SIG-M5 treated with dmso at 0.1 percent for 504 hours (cell line): ENCODE measurements at regions not wholly inside any gene's neighbourhood (a gene's known extent, or its start where the extent isn't known, plus 50 kb on each side); places are given as distances from the start of the nearest gene placed in this dataset.

Experiments used
- DNase-seq: peaks from one replicate; lab custom pipeline; 2025; ENCODE audit not compliant: unreplicated experiment; lab: John Stamatoyannopoulos, UW

DNA sequence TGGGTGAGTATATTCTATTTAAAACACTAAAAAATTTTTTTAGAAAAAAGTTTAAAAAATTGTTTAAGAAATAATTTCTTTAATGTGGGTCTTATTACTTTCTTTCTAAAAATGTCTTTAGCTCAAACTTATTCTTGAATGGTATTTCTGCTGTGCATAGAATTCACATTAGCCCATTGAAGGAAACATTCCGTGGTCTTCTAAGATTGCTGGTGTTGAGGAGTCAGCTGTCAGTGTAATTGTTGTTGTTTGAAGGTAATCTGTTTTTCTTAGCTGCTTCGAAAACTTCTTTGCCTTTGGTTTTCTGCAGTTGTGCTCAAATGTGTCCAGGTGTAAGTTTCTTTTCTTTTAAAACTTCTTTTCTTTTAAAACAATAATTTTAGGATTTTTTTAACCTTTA, 85.4 kb upstream of the KLF12 start:
- no peak for DNase-seq

GRCh38 chr13:74218291-74218690, 84.1 kb upstream of the KLF12 start:
- DNase-seq: no peak

DNA sequence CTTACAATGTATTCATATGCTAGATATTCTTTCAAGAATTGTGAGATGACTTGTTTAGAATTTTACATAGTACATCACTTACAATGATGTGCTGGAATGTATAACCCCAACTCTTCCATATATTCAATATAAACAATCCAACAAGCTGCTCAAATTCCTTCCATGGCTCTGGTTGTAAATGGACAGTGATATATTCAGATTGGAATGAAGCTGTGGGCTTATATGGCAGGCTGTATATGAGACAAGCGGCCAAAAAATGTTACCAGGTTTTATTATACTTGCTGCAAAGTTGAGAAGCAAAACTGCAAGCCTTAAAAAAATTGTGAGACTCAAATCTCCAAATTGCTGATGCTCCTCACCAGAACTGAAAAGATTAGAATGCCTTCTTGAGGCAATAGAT, 83.6 kb upstream of the KLF12 start:
- no peak for DNase-seq

GRCh38 chr13:74215420-74215819, 81.2 kb upstream of the KLF12 start:
- DNase-seq: no peak

DNA sequence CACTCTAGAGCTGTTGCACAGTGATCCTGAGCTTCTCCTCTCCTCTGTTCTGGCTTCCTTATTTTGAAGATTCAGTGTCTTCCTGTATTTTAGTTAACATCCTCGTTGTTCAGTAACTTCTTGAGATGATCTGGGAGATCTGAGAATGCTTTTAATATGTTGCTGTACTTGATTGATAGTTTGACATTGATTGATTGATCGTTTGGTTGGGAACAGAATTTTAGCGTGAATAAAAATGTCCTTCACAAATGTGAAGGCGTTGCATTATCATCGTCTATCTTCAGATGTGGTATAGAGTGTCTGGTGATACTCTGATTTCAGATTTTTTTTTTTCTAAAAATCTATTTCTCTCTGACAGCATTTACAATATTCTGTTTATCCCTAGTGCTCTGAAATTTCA, 80.1 kb upstream of the KLF12 start:
- no peak for DNase-seq

DNA sequence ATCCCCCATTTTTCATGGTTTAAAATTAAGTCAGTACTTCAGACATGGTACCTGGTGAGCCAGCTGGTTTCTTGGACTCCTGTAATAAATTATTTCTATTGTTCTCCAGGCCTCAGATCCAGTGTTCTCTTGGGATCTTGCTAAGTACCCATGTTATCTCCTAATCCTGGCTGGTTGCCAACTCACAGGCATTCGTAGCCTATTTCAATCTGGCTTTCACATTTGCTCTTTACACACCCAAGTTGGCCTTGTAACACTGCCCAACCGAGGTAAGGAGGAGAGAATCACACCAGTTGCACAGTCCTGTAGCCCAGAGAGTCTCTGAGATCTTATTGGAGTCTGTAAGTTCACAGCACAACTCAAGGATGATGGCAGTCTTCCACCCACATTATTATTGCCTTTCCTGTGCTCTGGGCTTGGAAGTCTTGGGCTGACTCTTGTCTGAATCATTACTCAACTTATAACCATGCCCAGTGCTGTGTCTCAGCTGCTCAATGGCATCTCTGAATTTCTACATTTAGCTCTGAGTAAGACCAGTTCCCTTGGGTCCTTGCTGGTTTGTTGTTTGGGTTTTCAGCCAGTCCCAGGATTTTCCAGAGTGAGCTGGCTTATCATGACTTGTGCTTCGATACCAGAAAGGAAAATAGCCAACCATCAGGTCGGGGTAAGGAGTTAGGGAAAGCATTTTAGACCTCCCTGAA, 76.6 kb upstream of the KLF12 start:
- DNase-seq: no peak

DNA sequence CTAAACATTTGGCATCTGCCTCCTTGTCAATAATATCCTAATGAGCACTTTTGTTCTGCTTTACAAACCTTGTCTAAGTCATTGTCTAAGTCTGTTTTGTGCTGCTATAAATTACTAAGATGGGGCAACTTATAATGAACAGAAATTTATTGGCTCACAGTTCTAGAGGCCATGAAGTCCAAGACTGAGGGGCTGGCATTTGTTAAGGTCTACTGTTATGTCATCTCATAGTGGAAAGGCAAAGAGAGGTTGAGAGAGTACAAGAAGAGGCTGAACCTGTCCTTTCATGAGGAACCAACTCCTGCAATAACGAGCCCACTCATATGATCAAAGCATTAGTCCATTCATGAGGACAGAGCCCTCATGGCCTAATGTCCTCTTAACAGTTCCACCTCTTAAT, 72.7 kb upstream of the KLF12 start:
- no peak for DNase-seq

DNA sequence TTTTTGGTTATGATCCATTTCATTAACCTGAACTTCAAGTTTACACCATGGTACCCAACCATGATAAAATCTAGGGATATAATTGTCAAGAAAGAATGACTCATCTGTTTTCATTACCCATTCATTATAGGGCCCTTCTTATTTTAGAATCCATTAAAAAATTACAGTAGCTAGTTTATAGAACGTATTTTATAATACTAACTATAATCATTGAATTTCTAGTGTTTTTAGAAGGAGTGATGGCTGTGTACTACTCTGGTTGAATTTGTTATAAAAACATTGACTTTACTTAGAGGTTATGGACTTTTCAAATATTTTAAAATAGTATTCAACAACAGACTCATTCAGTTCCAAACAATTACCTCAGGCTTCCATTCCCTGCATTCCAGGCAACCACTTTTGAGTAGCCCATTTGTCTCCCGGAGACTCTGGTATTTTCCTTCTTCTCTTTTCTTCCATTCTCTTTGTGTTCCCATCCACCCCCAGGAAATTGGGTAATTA, 71.9 kb upstream of the KLF12 start:
- DNase-seq: no peak

GRCh38 chr13:74205313-74205690, 71.1 kb upstream of the KLF12 start:
- no peak for DNase-seq

GRCh38 chr13:74204602-74205312, 70.6 kb upstream of the KLF12 start:
- DNase-seq: no peak

GRCh38 chr13:74203576-74203975, 69.4 kb upstream of the KLF12 start:
- DNase-seq: no peak

GRCh38 chr13:74202129-74202813, 68.1 kb upstream of the KLF12 start:
- no peak for DNase-seq

- no peak for DNase-seq
These were observed 67.3 kb upstream of the KLF12 start for GRCh38 chr13:74201530-74201929.

DNA sequence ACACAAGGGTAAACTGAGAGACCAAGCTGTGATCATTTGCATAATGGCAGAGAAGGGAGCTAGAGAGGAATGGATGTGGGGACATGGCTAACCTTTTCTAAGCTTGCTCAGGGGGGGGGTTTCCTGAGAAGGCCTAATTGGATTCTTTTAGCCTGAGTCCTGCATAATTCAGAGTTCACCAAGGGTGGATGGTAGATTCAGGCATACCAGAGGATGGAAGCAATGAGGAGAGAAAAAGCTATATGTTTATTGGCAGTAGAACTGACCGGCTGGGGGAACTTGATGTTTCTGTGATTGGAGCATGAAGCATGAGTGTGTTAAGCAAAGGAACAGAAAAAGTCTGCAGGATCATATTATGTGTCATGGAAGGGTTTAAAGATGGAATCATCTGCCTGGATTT, 65.9 kb upstream of the KLF12 start:
- DNase-seq: no peak

- DNase-seq: no peak
These were observed 63.6 kb upstream of the KLF12 start for GRCh38 chr13:74197677-74198429.

DNA sequence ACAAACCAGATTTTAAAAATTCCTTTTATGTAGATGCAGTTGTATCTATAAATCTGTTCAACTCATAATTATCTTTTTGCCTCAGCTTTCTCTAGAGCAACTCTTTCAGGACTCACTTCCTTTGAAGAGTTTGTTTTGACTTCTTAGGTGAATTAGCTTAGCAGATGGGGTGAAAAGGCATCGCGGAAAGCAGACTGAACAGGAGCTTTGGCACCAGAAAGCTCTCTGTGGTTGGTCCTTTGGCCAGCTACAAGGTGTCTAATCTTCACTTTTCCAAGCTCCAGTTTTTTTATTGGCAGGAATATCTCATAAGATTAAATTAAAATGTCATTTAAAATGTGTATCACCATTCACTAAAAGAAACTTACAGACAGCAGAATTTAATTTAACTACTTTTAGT, 60.6 kb upstream of the KLF12 start:
- no peak for DNase-seq

DNA sequence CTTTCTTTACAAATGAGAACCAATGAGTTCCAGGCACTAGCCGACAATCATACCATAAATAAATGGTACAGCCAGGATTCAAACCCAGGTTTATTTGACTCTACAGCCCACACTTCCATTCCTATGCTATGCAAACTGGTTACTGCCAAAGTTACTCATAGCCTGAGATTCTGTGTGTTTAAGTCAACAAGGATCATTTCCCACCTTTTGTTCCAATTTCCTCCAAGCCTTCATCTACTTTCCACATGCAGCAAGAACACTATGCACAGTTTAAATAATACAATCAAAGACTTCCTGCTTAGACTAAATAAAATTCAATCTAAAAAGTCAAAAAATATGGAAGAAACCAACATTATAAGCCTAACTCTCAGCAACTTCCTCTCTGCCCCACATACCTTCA, 59.2 kb upstream of the KLF12 start:
- no peak for DNase-seq

DNA sequence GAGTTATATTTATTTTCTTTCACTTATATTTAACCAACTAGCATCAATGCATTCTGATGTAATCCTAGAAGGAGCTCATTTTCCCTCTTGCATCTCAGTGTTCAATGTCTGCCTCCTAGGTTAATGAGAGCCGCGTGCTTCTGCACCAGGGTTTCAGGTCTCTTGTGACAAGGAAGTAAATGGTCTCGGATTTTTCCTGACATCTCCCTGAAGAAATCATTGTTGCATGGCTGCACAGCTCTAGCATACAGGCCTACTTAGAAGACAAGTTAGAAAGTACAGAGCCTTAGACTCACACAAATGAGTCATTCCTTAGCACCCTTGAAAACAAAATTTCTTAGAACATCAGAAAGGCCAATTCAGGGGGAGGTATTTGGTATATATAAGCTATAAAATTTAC, 57.2 kb upstream of the KLF12 start:
- DNase-seq: no peak

DNA sequence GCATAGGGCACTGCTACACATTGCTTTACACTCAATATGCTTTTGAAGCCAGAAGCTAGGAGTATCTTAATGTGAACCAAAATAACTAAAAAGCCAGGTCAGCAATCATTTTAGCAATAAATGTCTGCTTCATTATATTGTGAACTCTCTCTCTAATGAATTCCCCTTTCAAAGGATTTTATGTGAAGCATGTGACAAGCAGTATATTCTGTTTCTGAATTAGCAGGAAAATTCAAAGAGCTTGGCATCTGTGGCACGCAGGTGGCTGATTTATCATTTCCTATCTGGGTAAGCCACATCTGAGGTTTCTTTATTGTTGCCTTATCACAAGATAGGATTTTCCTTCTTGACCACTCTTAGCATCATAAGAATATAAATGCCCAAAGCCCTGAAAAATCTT, 56.8 kb upstream of the KLF12 start:
- no peak for DNase-seq

DNA sequence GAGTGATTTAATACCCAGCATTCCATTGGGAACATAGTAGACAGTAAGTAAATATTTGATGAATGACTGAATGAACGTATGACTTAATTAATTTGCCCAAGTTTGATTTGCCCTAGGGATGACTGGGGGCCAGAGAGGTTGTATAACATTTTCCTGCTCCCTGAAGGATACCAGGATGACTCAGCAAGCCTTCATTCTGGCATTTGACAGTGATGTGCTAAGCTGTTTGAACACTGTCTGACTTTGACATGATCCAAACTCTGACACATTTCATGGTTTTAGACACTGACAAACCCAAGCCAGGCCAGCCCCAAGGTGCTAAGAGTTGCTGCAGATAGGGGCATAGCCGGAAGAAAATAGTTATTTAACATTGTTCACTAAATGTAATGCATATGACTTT, 53.4 kb upstream of the KLF12 start:
- no peak for DNase-seq

DNA sequence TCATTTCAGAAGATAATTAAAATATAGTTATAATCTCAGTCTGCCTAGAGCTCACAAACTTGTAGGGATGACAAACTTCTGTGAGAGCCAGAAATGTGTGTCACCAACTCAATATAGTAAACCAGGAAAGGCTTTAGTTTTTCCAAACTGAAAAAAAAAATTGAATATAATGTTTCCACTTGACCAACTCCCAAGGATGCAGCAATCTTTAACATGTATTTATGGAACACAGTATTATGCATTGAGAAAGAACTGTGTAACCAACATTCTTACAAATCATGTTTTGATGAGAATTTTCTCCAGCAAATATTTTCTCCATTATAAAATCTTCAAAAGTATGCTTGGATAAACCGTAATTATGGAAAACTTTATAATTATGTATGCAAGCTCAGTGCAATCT, 50.1 kb upstream of the KLF12 start:
- no peak for DNase-seq
